ENCODE measurements at regions not wholly inside any gene's neighbourhood (a gene's known extent, or its start where the extent isn't known, plus 50 kb on each side); places are given as distances from the start of the nearest gene placed in this dataset.

DNA sequence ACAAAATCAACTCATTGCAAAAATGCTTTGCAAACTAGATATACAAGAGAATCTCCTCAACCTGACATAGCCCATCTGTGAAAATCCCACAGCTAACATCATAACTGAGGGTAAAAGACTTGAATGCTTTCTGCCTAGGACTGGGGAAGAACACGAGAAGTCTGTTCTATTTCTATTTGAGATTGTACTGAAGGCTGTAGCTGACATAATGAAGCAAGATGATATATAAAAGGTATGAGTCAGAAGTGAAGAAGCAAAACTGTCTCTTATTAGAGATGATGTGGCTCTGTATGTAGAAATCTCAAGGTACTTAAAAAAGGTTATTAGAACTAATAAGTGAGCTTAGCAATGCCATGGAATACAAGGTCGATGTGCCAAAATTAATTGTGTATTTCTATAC, 639.9 kb upstream of the PFKP start:
- no peak for ATAC-seq (ENCODE audit: insufficient read depth, low read depth)

DNA sequence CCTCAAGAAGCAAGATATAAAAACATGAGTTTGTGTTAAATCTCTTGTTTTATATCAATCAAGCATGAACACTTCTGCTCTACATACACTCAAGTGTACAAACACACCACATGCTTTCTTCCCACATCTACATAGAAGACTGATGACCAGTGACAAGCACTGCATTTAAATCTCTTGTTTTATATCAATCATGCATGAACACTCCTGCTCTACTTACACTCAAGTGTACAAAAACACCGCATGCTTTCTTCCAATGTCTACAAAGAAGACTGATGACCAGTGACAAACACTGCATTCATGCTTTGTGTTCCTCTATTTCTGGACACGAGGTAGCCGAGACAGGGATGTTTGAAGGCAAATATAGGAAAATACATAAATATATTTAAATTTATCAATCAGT, 642.0 kb upstream of the PFKP start:
- Histone ChIP-seq H3K4me1 (ENCODE audit: insufficient read depth, low read length) (no peaks in the 10 kb centered on the region), H3K9me3 (ENCODE audit: insufficient read depth, low read length, severe bottlenecking) (no peaks in the 10 kb centered on the region), H3K4me3 (ENCODE audit: low read depth in 1 of 2, low read length in 2 of 2) (no peak overlapping the region), H3K79me2 (ENCODE audit: insufficient read depth, low read length) (no peaks in the 10 kb centered on the region), H3K27ac (ENCODE audit: low read length) (no peak overlapping the region), H3K36me3 (ENCODE audit: insufficient read depth, low read length) (no peaks in the 10 kb centered on the region), H4K20me1 (ENCODE audit: insufficient read depth, low read length) (no peaks in the 10 kb centered on the region), H2AFZ (ENCODE audit: low read depth, low read length) (no peak overlapping the region), H3K4me2 (ENCODE audit: insufficient read depth, low read length) (no peak overlapping the region), H3K27me3 (ENCODE audit: insufficient read depth, low read length, poor library complexity) (no peaks in the 10 kb centered on the region), H3K9ac (ENCODE audit: low read depth, low read length) (no peak overlapping the region)
- no peak for DNase-seq
- no peak for ATAC-seq (ENCODE audit: insufficient read depth, low read depth)
- no peak for TF ChIP-seq EZH2 (IDR thresholded peaks at IDR 0.05; ENCODE audit: borderline replicate concordance, low read depth, low read length, severe bottlenecking)
- TF ChIP-seq, protein P1, sequence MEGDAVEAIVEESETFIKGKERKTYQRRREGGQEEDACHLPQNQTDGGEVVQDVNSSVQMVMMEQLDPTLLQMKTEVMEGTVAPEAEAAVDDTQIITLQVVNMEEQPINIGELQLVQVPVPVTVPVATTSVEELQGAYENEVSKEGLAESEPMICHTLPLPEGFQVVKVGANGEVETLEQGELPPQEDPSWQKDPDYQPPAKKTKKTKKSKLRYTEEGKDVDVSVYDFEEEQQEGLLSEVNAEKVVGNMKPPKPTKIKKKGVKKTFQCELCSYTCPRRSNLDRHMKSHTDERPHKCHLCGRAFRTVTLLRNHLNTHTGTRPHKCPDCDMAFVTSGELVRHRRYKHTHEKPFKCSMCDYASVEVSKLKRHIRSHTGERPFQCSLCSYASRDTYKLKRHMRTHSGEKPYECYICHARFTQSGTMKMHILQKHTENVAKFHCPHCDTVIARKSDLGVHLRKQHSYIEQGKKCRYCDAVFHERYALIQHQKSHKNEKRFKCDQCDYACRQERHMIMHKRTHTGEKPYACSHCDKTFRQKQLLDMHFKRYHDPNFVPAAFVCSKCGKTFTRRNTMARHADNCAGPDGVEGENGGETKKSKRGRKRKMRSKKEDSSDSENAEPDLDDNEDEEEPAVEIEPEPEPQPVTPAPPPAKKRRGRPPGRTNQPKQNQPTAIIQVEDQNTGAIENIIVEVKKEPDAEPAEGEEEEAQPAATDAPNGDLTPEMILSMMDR (IDR thresholded peaks at IDR 0.05; ENCODE audit: borderline replicate concordance, extremely low read depth, low read length, poor library complexity, severe bottlenecking), result no peak

More for the DNA sequence above, 639.9 kb upstream of the PFKP start:
- Histone ChIP-seq H3K27me3 (ENCODE audit: insufficient read depth, low read length, poor library complexity) (no peaks in the 10 kb centered on the region), H3K4me2 (ENCODE audit: insufficient read depth, low read length) (no peak overlapping the region), H3K4me1 (ENCODE audit: insufficient read depth, low read length) (no peaks in the 10 kb centered on the region), H4K20me1 (ENCODE audit: insufficient read depth, low read length) (no peaks in the 10 kb centered on the region), H3K79me2 (ENCODE audit: insufficient read depth, low read length) (no peaks in the 10 kb centered on the region), H3K9me3 (ENCODE audit: insufficient read depth, low read length, severe bottlenecking) (no peaks in the 10 kb centered on the region), H3K9ac (ENCODE audit: low read depth, low read length) (no peak overlapping the region), H2AFZ (ENCODE audit: low read depth, low read length) (no peak overlapping the region), H3K36me3 (ENCODE audit: insufficient read depth, low read length) (no peaks in the 10 kb centered on the region), H3K27ac (ENCODE audit: low read length) (no peak overlapping the region), H3K4me3 (ENCODE audit: low read depth in 1 of 2, low read length in 2 of 2) (no peak overlapping the region)
- DNase-seq, result no peak
- no peak for TF ChIP-seq EZH2 (IDR thresholded peaks at IDR 0.05; ENCODE audit: borderline replicate concordance, low read depth, low read length, severe bottlenecking)
- TF ChIP-seq, protein P1 (IDR thresholded peaks at IDR 0.05; ENCODE audit: borderline replicate concordance, extremely low read depth, low read length, poor library complexity, severe bottlenecking), result no peak

DNA sequence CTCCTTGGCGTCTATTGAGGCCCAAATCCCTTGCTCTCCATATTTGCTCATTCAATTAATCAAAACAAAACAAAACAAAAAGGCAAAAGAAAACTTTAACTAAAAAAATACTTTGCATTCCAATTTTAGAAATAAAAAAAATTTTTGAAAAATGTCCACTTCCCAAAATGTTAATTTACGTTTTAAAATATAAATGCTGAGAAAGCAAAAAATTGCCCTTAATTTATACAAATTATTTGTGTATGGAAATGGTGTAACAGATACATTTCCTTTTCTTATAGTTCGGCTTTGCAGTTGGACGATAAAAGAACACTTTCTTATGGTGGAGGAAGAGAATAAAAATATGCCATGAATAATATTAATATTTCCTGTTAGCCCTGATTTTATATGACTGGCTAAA, 652.8 kb upstream of the PFKP start:
- no peak overlapping the region for H2AFZ ChIP-seq (ENCODE audit: low read depth, low read length)
- ATAC-seq (ENCODE audit: insufficient read depth, low read depth) (no peak), DNase-seq (no peak)
- no peaks in the 10 kb centered on the region for H3K9me3 ChIP-seq (ENCODE audit: insufficient read depth, low read length, severe bottlenecking)
- no peaks in the 10 kb centered on the region for H3K4me1 ChIP-seq (ENCODE audit: insufficient read depth, low read length)
- H3K36me3 ChIP-seq (ENCODE audit: insufficient read depth, low read length), result no peaks in the 10 kb centered on the region
- no peak overlapping the region for H3K27ac ChIP-seq (ENCODE audit: low read length)
- no peak overlapping the region for H3K4me2 ChIP-seq (ENCODE audit: insufficient read depth, low read length)
- no peak overlapping the region for H3K9ac ChIP-seq (ENCODE audit: low read depth, low read length)
- TF ChIP-seq, protein P1 (IDR thresholded peaks at IDR 0.05; ENCODE audit: borderline replicate concordance, extremely low read depth, low read length, poor library complexity, severe bottlenecking), result no peak
- no peak for TF ChIP-seq EZH2 (IDR thresholded peaks at IDR 0.05; ENCODE audit: borderline replicate concordance, low read depth, low read length, severe bottlenecking)
- no peak overlapping the region for H3K4me3 ChIP-seq (ENCODE audit: low read depth in 1 of 2, low read length in 2 of 2)
- no peaks in the 10 kb centered on the region for H3K79me2 ChIP-seq (ENCODE audit: insufficient read depth, low read length)
- H4K20me1 ChIP-seq (ENCODE audit: insufficient read depth, low read length), result no peaks in the 10 kb centered on the region
- no peaks in the 10 kb centered on the region for H3K27me3 ChIP-seq (ENCODE audit: insufficient read depth, low read length, poor library complexity)

DNA sequence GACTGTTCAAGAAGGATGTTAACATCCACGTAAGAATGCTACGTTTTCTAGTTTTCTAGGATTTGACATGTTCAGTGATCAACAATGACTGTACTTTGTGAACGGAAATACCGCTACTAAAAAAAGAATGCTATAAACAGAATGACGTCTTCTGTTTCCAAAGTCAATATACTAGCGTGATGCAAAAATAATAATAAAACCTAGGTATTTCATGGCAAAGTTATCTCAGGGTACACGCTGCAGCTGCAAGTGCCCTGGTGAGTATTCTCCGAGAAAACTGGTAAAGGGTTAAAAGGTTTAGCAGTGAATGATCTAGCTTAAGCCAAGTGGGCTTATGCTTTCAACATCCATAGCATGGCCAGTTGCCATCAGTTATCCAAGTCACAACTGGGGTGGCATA, 653.3 kb upstream of the PFKP start:
- Histone ChIP-seq H3K9me3 (ENCODE audit: insufficient read depth, low read length, severe bottlenecking) (no peaks in the 10 kb centered on the region), H3K9ac (ENCODE audit: low read depth, low read length) (no peak overlapping the region), H3K27ac (ENCODE audit: low read length) (no peak overlapping the region), H3K27me3 (ENCODE audit: insufficient read depth, low read length, poor library complexity) (no peaks in the 10 kb centered on the region), H3K36me3 (ENCODE audit: insufficient read depth, low read length) (no peaks in the 10 kb centered on the region), H2AFZ (ENCODE audit: low read depth, low read length) (no peak overlapping the region), H3K4me2 (ENCODE audit: insufficient read depth, low read length) (no peak overlapping the region), H3K4me3 (ENCODE audit: low read depth in 1 of 2, low read length in 2 of 2) (no peak overlapping the region), H3K4me1 (ENCODE audit: insufficient read depth, low read length) (no peaks in the 10 kb centered on the region), H3K79me2 (ENCODE audit: insufficient read depth, low read length) (no peaks in the 10 kb centered on the region), H4K20me1 (ENCODE audit: insufficient read depth, low read length) (no peaks in the 10 kb centered on the region)
- no peak for DNase-seq
- no peak for ATAC-seq (ENCODE audit: insufficient read depth, low read depth)
- TF ChIP-seq, protein P1 (IDR thresholded peaks at IDR 0.05; ENCODE audit: borderline replicate concordance, extremely low read depth, low read length, poor library complexity, severe bottlenecking), result no peak
- no peak for TF ChIP-seq EZH2 (IDR thresholded peaks at IDR 0.05; ENCODE audit: borderline replicate concordance, low read depth, low read length, severe bottlenecking)

Measured in DND-41 (cell line).